H9 (cell line): ENCODE measurements at regions not wholly inside any gene's neighbourhood (a gene's known extent, or its start where the extent isn't known, plus 50 kb on each side); places are given as distances from the start of the nearest gene placed in this dataset.

Experiments
- DNase-seq: peaks from one replicate; pipeline ENCODE4 v3.0.0-alpha.2; 2017
- H2AFZ ChIP-seq: one replicate; pipeline ENCODE4 v1.6.1; 2013; ENCODE audit warnings: mild to moderate bottlenecking, low read length, control low read depth, moderate library complexity
- H2AK5ac ChIP-seq: 2 replicates; pipeline ENCODE4 v1.6.1; 2013; ENCODE audit warnings: low read length, control low read depth, mixed read lengths; ENCODE audit not compliant: insufficient read length
- H2BK120ac ChIP-seq: one replicate; pipeline ENCODE4 v1.6.1; 2013; ENCODE audit warnings: low read depth, mild to moderate bottlenecking, low read length, control low read depth, inconsistent platforms; ENCODE audit not compliant: poor library complexity, severe bottlenecking
- H2BK12ac ChIP-seq: 2 replicates; pipeline ENCODE4 v1.6.1; 2013; ENCODE audit warnings: low read length, control low read depth, mixed read lengths, low read depth; ENCODE audit not compliant: insufficient read length
- H2BK15ac ChIP-seq: 2 replicates; pipeline ENCODE4 v1.6.1; 2013; ENCODE audit warnings: low read depth, low read length, control low read depth
- H2BK20ac ChIP-seq: one replicate; pipeline ENCODE4 v1.6.1; 2013; ENCODE audit warnings: low read depth, mild to moderate bottlenecking, low read length, control low read depth, inconsistent platforms; ENCODE audit not compliant: poor library complexity, severe bottlenecking
- H2BK5ac ChIP-seq: 2 replicates; pipeline ENCODE4 v1.6.1; 2013; ENCODE audit warnings: low read length, control low read depth, mixed read lengths; ENCODE audit not compliant: insufficient read length
- H3K14ac ChIP-seq: 2 replicates; pipeline ENCODE4 v1.6.1; 2013; ENCODE audit warnings: low read length, control low read depth; ENCODE audit not compliant: insufficient read depth
- H3K18ac ChIP-seq: 2 replicates; pipeline ENCODE4 v1.6.1; 2013; ENCODE audit warnings: low read depth, mild to moderate bottlenecking, mixed read lengths, low read length, control low read depth; ENCODE audit not compliant: insufficient read length
- H3K23ac ChIP-seq: 2 replicates; pipeline ENCODE4 v1.6.1; 2013; ENCODE audit warnings: low read length, control low read depth, mixed read lengths, low read depth; ENCODE audit not compliant: insufficient read length
- H3K23me2 ChIP-seq: 2 replicates; pipeline ENCODE4 v1.6.1; 2013; ENCODE audit warnings: low read depth, mild to moderate bottlenecking, mixed read lengths, low read length, control low read depth; ENCODE audit not compliant: insufficient read length, poor library complexity, severe bottlenecking
- H3K27ac ChIP-seq: 2 replicates; pipeline ENCODE4 v1.5.1; 2013; ENCODE audit warnings: low read length, control low read depth, mixed read lengths, low read depth; ENCODE audit not compliant: insufficient read length
- H3K27me3 ChIP-seq: 2 replicates; pipeline ENCODE4 v1.6.1; 2013; ENCODE audit warnings: low read length, control low read depth, inconsistent platforms; ENCODE audit not compliant: insufficient read depth
- H3K4ac ChIP-seq: 2 replicates; pipeline ENCODE4 v1.6.1; 2013; ENCODE audit warnings: low read depth, mild to moderate bottlenecking, control low read depth, inconsistent platforms, low read length, moderate library complexity
- H3K4me1 ChIP-seq: 2 replicates; pipeline ENCODE4 v1.6.1; 2013; ENCODE audit warnings: low read length, control low read depth, inconsistent platforms; ENCODE audit not compliant: insufficient read depth
- H3K4me2 ChIP-seq: 2 replicates; pipeline ENCODE4 v1.6.1; 2013; ENCODE audit warnings: low read length, control low read depth, mixed read lengths; ENCODE audit not compliant: insufficient read length, insufficient read depth
- H3K56ac ChIP-seq: 2 replicates; pipeline ENCODE4 v1.6.1; 2013; ENCODE audit warnings: low read depth, mild to moderate bottlenecking, mixed read lengths, low read length, control low read depth; ENCODE audit not compliant: insufficient read length
- H3K79me1 ChIP-seq: 2 replicates; pipeline ENCODE4 v1.6.1; 2013; ENCODE audit warnings: low read depth, mild to moderate bottlenecking, moderate library complexity, low read length, control low read depth, inconsistent platforms; ENCODE audit not compliant: insufficient read depth, poor library complexity, severe bottlenecking
- H3K79me2 ChIP-seq: 2 replicates; pipeline ENCODE4 v1.6.1; 2013; ENCODE audit warnings: low read length, control low read depth, inconsistent platforms; ENCODE audit not compliant: insufficient read depth
- H3K9ac ChIP-seq: 2 replicates; pipeline ENCODE4 v1.6.1; 2013; ENCODE audit warnings: low read length, control low read depth, mixed read lengths; ENCODE audit not compliant: insufficient read length; ENCODE audit errors: extremely low read depth
- H3K9me3 ChIP-seq: one replicate; pipeline ENCODE4 v1.6.1; 2013; ENCODE audit warnings: low read depth, low read length, inconsistent platforms; ENCODE audit not compliant: control insufficient read depth
- H3T11ph ChIP-seq: one replicate; pipeline ENCODE4 v1.6.1; 2013; ENCODE audit warnings: mild to moderate bottlenecking, low read length, control low read depth, inconsistent platforms
- H4K20me1 ChIP-seq: one replicate; pipeline ENCODE4 v1.6.1; 2013; ENCODE audit not compliant: control insufficient read depth, insufficient read length, insufficient read depth
- H4K5ac ChIP-seq: 2 replicates; pipeline ENCODE4 v1.6.1; 2013; ENCODE audit warnings: low read depth, mild to moderate bottlenecking, mixed read lengths, low read length, control low read depth; ENCODE audit not compliant: insufficient read length
- H4K8ac ChIP-seq: replicated peaks from 2 replicates; pipeline ENCODE4 v1.6.1; 2013; ENCODE audit warnings: low read length, control low read depth, mixed read lengths, low read depth; ENCODE audit not compliant: insufficient read length
- H4K91ac ChIP-seq: 2 replicates; pipeline ENCODE4 v1.6.1; 2013; ENCODE audit warnings: low read depth, mild to moderate bottlenecking, moderate library complexity, mixed read lengths, low read length, control low read depth; ENCODE audit not compliant: insufficient read length
- H3K27ac Mint-ChIP-seq, 3 experiments: 2 replicates in 2 of 3; 3 replicates in 1 of 3; pipeline ENCODE4 v1.8.0; 2020 to 2021; ENCODE audit warnings: mixed read lengths in 3 of 3, mild to moderate bottlenecking in 1 of 3, moderate library complexity in 1 of 3
- H3K27me3 Mint-ChIP-seq: 2 replicates; pipeline ENCODE4 v1.8.0; 2021; ENCODE audit warnings: low read depth, mild to moderate bottlenecking, moderate library complexity, mixed read lengths
- H3K36me3 Mint-ChIP-seq, 3 experiments: 2 replicates in 2 of 3; 3 replicates in 1 of 3; pipeline ENCODE4 v1.8.0; 2020 to 2021; ENCODE audit warnings: low read depth in 3 of 3, mixed read lengths in 3 of 3; ENCODE audit not compliant: insufficient read depth in 1 of 3
- H3K4me1 Mint-ChIP-seq, 2 experiments: 2 replicates each; pipeline ENCODE4 v1.8.0; 2020; ENCODE audit warnings: mixed read lengths in 2 of 2
- H3K4me3 Mint-ChIP-seq, 2 experiments: 2 replicates in 1 of 2; 3 replicates in 1 of 2; pipeline ENCODE4 v1.8.0; 2020 to 2021; ENCODE audit warnings: mild to moderate bottlenecking in 2 of 2, mixed read lengths in 2 of 2, moderate library complexity in 1 of 2
- H3K9me3 Mint-ChIP-seq, 2 experiments: 2 replicates in 1 of 2; 3 replicates in 1 of 2; pipeline ENCODE4 v1.8.0; 2020; ENCODE audit warnings: mild to moderate bottlenecking in 2 of 2, mixed read lengths in 2 of 2, moderate library complexity in 1 of 2
- CTCF ChIP-seq: fragments of 200-600 bp; sonication (generic); conservative IDR thresholded peaks from 3 replicates; pipeline ENCODE4 v1.8.0; 2021; ENCODE audit warnings: antibody characterized with exemption, mild to moderate bottlenecking
- WGBS: extraction: QIAGEN DNeasy Blood & Tissue Kit; methylation state at CpG from one replicate; pipeline ENCODE4 v1.1.7; 2013; ENCODE audit warnings: missing lambda C conversion rate, low lambda C conversion rate, mixed read lengths; ENCODE audit not compliant: insufficient read length; ENCODE audit errors: extremely low coverage; 5-methylcytosine and 5-hydroxymethylcytosine counted together

- WGBS, result no CpG with 5 or more reads among the region's 3 CpGs
- H4K91ac ChIP-seq, result no peak overlapping the region
- H3K23me2 ChIP-seq, result no peaks in the 10 kb centered on the region
- no peak overlapping the region for H3K27ac ChIP-seq
- no peak overlapping the region for H2BK12ac ChIP-seq
- H2BK120ac ChIP-seq, result no peak overlapping the region
- H3K4ac ChIP-seq, result no peak overlapping the region
- no peaks in the 10 kb centered on the region for H4K20me1 ChIP-seq
- H3K4me2 ChIP-seq, result no peak overlapping the region
- H3K14ac ChIP-seq, result no peak overlapping the region
- Mint-ChIP-seq H3K4me3 (no peak overlapping the region), H3K27me3 (no peaks in the 10 kb centered on the region), H3K36me3 (no peaks in the 10 kb centered on the region), H3K4me1 (no peaks in the 10 kb centered on the region), H3K9me3 (no peaks in the 10 kb centered on the region), H3K27ac (no peak overlapping the region)
- H3T11ph ChIP-seq, result no peak overlapping the region
- no peaks in the 10 kb centered on the region for H3K4me1 ChIP-seq
- H2BK15ac ChIP-seq, result no peak overlapping the region
- no peak overlapping the region for H3K18ac ChIP-seq
- TF ChIP-seq CTCF, result no peak
- no peaks in the 10 kb centered on the region for H3K79me1 ChIP-seq
- H2AK5ac ChIP-seq, result no peak overlapping the region
- no peak overlapping the region for H4K5ac ChIP-seq
- no peak overlapping the region for H2AFZ ChIP-seq
- no peak overlapping the region for H3K9ac ChIP-seq
- H4K8ac ChIP-seq, result no peak overlapping the region
- H2BK5ac ChIP-seq, result no peak overlapping the region
- no peak overlapping the region for H3K23ac ChIP-seq
- H3K56ac ChIP-seq, result no peak overlapping the region
- H3K79me2 ChIP-seq, result no peaks in the 10 kb centered on the region
- no peak for DNase-seq
- H3K9me3 ChIP-seq, result no peaks in the 10 kb centered on the region
- no peaks in the 10 kb centered on the region for H3K27me3 ChIP-seq
- H2BK20ac ChIP-seq, result no peak overlapping the region
These were observed 172.1 kb upstream of the ZRANB2 start for GRCh38 chr1:71252900-71253299.
